MM.1S (cell line): ENCODE measurements at regions not wholly inside any gene's neighbourhood (a gene's known extent, or its start where the extent isn't known, plus 50 kb on each side); places are given as distances from the start of the nearest gene placed in this dataset.
"Not testable (repeated sequence)": the region's sequence is repeated elsewhere in the genome, so short reads cannot be mapped to it uniquely, and the experiment has no call there.

Experiments used
- DNase-seq: peaks from one replicate; pipeline ENCODE4 v3.0.0-alpha.2; 2015
- H2AFZ ChIP-seq: fragments of 300-600 bp; sonication (generic); 2 replicates; pipeline ENCODE4 v1.6.0; 2016; ENCODE audit warnings: antibody characterized with exemption, low read length
- H3F3A ChIP-seq: fragments of 300-600 bp; sonication (generic); 2 replicates; pipeline ENCODE4 v1.6.1; 2016; ENCODE audit warnings: mild to moderate bottlenecking, antibody characterized with exemption, low read length, moderate library complexity, mixed read lengths; ENCODE audit not compliant: insufficient read depth
- H3K27ac ChIP-seq: fragments of 300-600 bp; sonication (generic); 2 replicates; pipeline ENCODE4 v1.5.1; 2016; ENCODE audit warnings: mild to moderate bottlenecking, low read length
- H3K27me3 ChIP-seq: fragments of 300-600 bp; sonication (generic); replicated peaks from 2 replicates; pipeline ENCODE4 v1.6.0; 2016; ENCODE audit warnings: low read length; ENCODE audit not compliant: insufficient read depth
- H3K36me3 ChIP-seq: fragments of 300-600 bp; sonication (generic); replicated peaks from 2 replicates; pipeline ENCODE4 v1.6.1; 2016; ENCODE audit warnings: mild to moderate bottlenecking, low read length, mixed read lengths; ENCODE audit not compliant: insufficient read depth
- H3K4me1 ChIP-seq: fragments of 300-600 bp; sonication (generic); 2 replicates; pipeline ENCODE4 v1.6.1; 2016; ENCODE audit warnings: low read length, mixed read lengths
- H3K4me2 ChIP-seq: fragments of 300-600 bp; sonication (generic); 2 replicates; pipeline ENCODE4 v1.6.0; 2016; ENCODE audit warnings: low read depth, low read length
- H3K4me3 ChIP-seq: fragments of 300-600 bp; sonication (generic); 2 replicates; pipeline ENCODE4 v1.5.1; 2016; ENCODE audit warnings: low read length, mixed read lengths
- H3K79me2 ChIP-seq: fragments of 300-600 bp; sonication (generic); 2 replicates; pipeline ENCODE4 v1.6.1; 2016; ENCODE audit warnings: mixed run types, low read length, mixed read lengths
- H3K9ac ChIP-seq: fragments of 300-600 bp; sonication (generic); 2 replicates; pipeline ENCODE4 v1.6.1; 2016; ENCODE audit warnings: low read length, mixed read lengths
- H3K9me2 ChIP-seq: fragments of 300-600 bp; sonication (generic); replicated peaks from 2 replicates; pipeline ENCODE4 v1.6.1; 2016; ENCODE audit warnings: mild to moderate bottlenecking, low read length, mixed read lengths; ENCODE audit not compliant: insufficient read depth
- H3K9me3 ChIP-seq: fragments of 300-600 bp; sonication (generic); replicated peaks from 2 replicates; pipeline ENCODE4 v1.6.1; 2016; ENCODE audit warnings: mild to moderate bottlenecking, low read length, mixed read lengths; ENCODE audit not compliant: insufficient read depth
- H4K20me1 ChIP-seq: fragments of 300-600 bp; sonication (generic); 2 replicates; pipeline ENCODE4 v1.6.1; 2016; ENCODE audit warnings: mild to moderate bottlenecking, low read length, moderate library complexity, mixed read lengths; ENCODE audit not compliant: insufficient read depth
- EZH2 ChIP-seq: fragments of 300-600 bp; sonication (generic); optimal IDR thresholded peaks from 2 replicates; pipeline ENCODE3; 2017; ENCODE audit warnings: low read depth, mild to moderate bottlenecking, antibody characterized with exemption, low read length, mixed read lengths
- EZH2phosphoT487 ChIP-seq: fragments of 300-600 bp; sonication (generic); IDR thresholded peaks from 2 replicates; pipeline ENCODE4 v1.6.1; 2018; ENCODE audit warnings: antibody characterized with exemption, low read length
- TF ChIP-seq, protein P1 (sequence below): fragments of 300-600 bp; sonication (generic); IDR thresholded peaks from 2 replicates; pipeline ENCODE4 v1.5.1; 2016; ENCODE audit warnings: antibody characterized with exemption, low read length, mixed read lengths

DNA sequence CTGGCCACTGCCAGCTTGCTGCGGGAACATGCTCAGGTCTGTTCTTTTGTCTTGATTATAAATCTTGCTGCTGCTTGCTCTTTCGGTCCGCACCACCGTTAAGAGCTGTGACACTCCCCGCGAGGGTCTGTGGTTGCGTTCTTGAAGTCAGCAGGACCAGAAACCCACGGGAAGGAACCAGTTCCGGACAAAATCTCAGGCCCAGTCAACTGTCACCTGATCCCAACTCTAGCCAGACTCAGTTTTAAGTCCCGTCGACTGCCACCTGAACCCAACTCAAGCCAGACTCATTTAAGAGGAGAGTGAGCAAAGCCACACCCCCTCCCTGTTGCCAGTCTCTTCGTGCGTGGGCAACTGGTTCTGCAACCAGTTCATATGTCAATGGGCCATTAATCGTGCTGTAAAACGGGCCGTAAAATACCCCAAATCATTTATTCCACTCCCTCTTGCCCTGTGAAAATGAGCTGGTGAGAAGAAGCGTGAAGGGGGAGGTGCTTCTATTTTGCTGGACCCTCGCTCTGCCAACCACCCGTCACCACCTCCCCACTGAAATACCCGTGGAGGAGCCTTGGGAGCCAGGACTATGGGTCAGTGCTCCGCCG is 224.3 kb downstream of the NDUFA10 start:
- TF ChIP-seq, protein P1, sequence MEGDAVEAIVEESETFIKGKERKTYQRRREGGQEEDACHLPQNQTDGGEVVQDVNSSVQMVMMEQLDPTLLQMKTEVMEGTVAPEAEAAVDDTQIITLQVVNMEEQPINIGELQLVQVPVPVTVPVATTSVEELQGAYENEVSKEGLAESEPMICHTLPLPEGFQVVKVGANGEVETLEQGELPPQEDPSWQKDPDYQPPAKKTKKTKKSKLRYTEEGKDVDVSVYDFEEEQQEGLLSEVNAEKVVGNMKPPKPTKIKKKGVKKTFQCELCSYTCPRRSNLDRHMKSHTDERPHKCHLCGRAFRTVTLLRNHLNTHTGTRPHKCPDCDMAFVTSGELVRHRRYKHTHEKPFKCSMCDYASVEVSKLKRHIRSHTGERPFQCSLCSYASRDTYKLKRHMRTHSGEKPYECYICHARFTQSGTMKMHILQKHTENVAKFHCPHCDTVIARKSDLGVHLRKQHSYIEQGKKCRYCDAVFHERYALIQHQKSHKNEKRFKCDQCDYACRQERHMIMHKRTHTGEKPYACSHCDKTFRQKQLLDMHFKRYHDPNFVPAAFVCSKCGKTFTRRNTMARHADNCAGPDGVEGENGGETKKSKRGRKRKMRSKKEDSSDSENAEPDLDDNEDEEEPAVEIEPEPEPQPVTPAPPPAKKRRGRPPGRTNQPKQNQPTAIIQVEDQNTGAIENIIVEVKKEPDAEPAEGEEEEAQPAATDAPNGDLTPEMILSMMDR, result no peak
- no peak for TF ChIP-seq EZH2phosphoT487
- TF ChIP-seq EZH2, result no peak
- no peak overlapping the region for H3K4me2 ChIP-seq
- no peak overlapping the region for H3K9ac ChIP-seq
- no peak overlapping the region for H3K27ac ChIP-seq
- H3K36me3 ChIP-seq, result no peaks in the 10 kb centered on the region
- H3K27me3 ChIP-seq, result no peaks in the 10 kb centered on the region
- no peaks in the 10 kb centered on the region for H3K9me2 ChIP-seq
- no peaks in the 10 kb centered on the region for H3K9me3 ChIP-seq
- no peaks in the 10 kb centered on the region for H4K20me1 ChIP-seq
- no peak overlapping the region for H2AFZ ChIP-seq
- no peaks in the 10 kb centered on the region for H3K4me1 ChIP-seq
- H3K4me3 ChIP-seq, result no peak overlapping the region
- DNase-seq, result no peak
- no peaks in the 10 kb centered on the region for H3K79me2 ChIP-seq
- no peaks in the 10 kb centered on the region for H3F3A ChIP-seq

DNA sequence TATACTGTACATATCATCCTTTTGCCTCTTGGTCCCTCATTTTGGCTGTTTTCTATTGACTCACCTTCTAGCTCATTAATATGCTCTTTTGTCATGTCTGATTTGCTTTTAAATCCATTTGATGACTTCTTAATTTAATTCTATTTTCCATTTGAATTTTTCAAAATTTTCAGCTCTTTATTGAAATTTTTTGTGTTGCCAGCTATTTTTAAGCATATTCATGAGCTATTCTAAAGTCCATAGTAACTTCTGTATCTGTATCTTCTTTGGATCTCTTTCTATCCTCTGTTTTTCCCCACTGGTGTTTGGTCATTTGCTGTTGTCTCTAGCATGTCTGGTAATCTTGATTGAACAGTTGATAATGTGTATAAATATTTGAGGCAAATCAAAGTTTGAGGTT is 227.8 kb downstream of the NDUFA10 start:
- no peaks in the 10 kb centered on the region for H3K36me3 ChIP-seq
- no peaks in the 10 kb centered on the region for H4K20me1 ChIP-seq
- no peak overlapping the region for H3K4me2 ChIP-seq
- no peak for DNase-seq
- no peak overlapping the region for H3K9ac ChIP-seq
- H3K4me3 ChIP-seq, result no peak overlapping the region
- H3K9me3 ChIP-seq, result no peaks in the 10 kb centered on the region
- H3K27me3 ChIP-seq, result no peaks in the 10 kb centered on the region
- TF ChIP-seq, protein P1, result no peak
- TF ChIP-seq EZH2, result no peak
- no peak for TF ChIP-seq EZH2phosphoT487
- H3K27ac ChIP-seq, result no peak overlapping the region
- H3K4me1 ChIP-seq, result no peaks in the 10 kb centered on the region
- H3K9me2 ChIP-seq, result no peaks in the 10 kb centered on the region
- no peak overlapping the region for H2AFZ ChIP-seq
- no peaks in the 10 kb centered on the region for H3F3A ChIP-seq
- no peaks in the 10 kb centered on the region for H3K79me2 ChIP-seq

DNA sequence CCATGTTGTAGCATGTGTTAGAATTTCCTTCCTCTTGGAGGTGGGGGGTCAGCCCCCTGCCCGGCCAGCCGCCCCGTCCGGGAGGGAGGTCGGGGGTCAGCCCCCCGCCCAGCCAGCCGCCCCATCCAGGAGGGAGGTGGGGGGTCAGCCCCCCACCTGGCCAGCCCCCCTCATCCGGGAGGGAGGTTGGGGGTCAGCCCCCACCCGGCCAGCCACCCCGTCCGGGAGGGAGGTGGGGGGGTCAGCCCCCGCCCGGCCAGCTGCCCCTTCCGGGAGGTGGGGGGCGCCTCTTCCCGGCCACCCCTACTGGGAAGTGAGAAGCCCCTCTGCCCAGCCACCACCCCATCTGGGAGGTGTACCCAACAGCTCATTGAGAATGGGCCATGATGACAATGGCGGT is 229.4 kb downstream of the NDUFA10 start:
- H3K4me2 ChIP-seq, H3F3A ChIP-seq, H3K9me2 ChIP-seq, H3K4me3 ChIP-seq, H3K4me1 ChIP-seq, H3K9me3 ChIP-seq, DNase-seq, H3K9ac ChIP-seq, H4K20me1 ChIP-seq, H3K27me3 ChIP-seq, H2AFZ ChIP-seq, H3K79me2 ChIP-seq, H3K27ac ChIP-seq, H3K36me3 ChIP-seq: not testable (repeated sequence)

DNA sequence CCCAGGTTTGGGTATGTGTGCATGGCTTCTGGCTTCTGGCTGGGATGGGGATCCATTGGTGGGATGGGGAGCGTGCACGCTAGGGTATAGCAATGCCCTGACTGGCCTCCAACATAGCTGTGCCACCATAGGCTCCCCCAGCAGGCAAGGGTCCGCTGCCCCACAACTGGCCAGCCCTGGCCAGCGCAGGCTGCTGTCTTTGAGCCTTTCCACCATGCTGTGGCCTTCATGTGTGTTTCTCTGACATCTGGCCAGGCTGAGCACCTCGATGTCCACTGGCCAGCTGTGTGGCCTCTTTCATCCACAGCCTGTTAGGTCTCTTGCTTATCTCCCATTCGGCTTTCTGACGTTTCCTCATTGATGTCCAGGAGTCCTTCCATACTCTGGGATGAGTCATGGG is 231.3 kb downstream of the NDUFA10 start:
- Histone ChIP-seq H3F3A (no peaks in the 10 kb centered on the region), H3K9me3 (no peaks in the 10 kb centered on the region), H3K4me1 (no peaks in the 10 kb centered on the region), H3K4me3 (no peak overlapping the region), H3K27ac (no peak overlapping the region), H3K27me3 (no peaks in the 10 kb centered on the region), H3K9ac (no peak overlapping the region), H4K20me1 (no peaks in the 10 kb centered on the region), H3K79me2 (no peaks in the 10 kb centered on the region), H3K36me3 (no peaks in the 10 kb centered on the region), H3K4me2 (no peak overlapping the region), H3K9me2 (no peaks in the 10 kb centered on the region), H2AFZ (no peak overlapping the region)
- no peak for DNase-seq
- TF ChIP-seq EZH2phosphoT487, result no peak
- TF ChIP-seq EZH2, result no peak
- TF ChIP-seq, protein P1, result no peak
